Fibroblast of the aortic adventitia (primary cell): ENCODE measurements at regions not wholly inside any gene's neighbourhood (a gene's known extent, or its start where the extent isn't known, plus 50 kb on each side); places are given as distances from the start of the nearest gene placed in this dataset.
"Not testable (repeated sequence)": the region's sequence is repeated elsewhere in the genome, so short reads cannot be mapped to it uniquely, and the experiment has no call there.

Experiments used
- DNase-seq: peaks from one replicate; pipeline ENCODE4 v3.0.0-alpha.2; 2010; ENCODE audit warnings: low read depth
- H3K4me3 ChIP-seq: 2 replicates; pipeline ENCODE4 v1.5.1; 2011; ENCODE audit warnings: low read depth, mild to moderate bottlenecking, control low read depth, low read length, moderate library complexity
- TF ChIP-seq, protein P1 (sequence below): IDR thresholded peaks from 2 replicates; pipeline ENCODE4 v1.5.1; 2011; ENCODE audit warnings: mild to moderate bottlenecking, low read length, control low read depth, inconsistent platforms; ENCODE audit not compliant: insufficient read depth

- TF ChIP-seq, protein P1, sequence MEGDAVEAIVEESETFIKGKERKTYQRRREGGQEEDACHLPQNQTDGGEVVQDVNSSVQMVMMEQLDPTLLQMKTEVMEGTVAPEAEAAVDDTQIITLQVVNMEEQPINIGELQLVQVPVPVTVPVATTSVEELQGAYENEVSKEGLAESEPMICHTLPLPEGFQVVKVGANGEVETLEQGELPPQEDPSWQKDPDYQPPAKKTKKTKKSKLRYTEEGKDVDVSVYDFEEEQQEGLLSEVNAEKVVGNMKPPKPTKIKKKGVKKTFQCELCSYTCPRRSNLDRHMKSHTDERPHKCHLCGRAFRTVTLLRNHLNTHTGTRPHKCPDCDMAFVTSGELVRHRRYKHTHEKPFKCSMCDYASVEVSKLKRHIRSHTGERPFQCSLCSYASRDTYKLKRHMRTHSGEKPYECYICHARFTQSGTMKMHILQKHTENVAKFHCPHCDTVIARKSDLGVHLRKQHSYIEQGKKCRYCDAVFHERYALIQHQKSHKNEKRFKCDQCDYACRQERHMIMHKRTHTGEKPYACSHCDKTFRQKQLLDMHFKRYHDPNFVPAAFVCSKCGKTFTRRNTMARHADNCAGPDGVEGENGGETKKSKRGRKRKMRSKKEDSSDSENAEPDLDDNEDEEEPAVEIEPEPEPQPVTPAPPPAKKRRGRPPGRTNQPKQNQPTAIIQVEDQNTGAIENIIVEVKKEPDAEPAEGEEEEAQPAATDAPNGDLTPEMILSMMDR: peak; percentile 19
- DNase-seq, H3K4me3 ChIP-seq: not testable (repeated sequence)
These were observed 121.3 kb downstream of the POTEH start for GRCh38 chr22:15811141-15811540.

GRCh38 chr22:15815783-15816182 is 126.0 kb downstream of the POTEH start:
- not testable (repeated sequence) for H3K4me3 ChIP-seq, DNase-seq

DNA sequence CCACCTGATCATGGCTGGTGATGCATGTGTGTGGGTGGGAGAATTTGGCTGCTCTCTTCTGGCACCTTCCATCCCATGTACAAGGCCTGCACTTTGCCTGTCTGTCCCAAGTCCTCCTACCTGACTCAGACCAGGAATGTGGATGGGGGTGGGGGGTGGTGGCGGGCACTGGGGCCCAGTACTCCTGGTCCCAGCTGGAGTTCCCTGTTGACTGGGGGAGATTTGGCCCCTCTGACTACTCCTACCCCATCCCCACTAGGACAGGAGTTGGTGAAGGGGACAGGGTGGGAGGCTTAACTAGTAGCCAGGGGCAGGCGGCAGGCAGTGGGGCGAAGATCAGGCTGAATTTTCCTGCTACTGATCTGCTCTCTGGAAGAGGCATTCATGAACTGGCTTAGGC is 126.6 kb downstream of the POTEH start:
- not testable (repeated sequence) for H3K4me3 ChIP-seq, DNase-seq

DNA sequence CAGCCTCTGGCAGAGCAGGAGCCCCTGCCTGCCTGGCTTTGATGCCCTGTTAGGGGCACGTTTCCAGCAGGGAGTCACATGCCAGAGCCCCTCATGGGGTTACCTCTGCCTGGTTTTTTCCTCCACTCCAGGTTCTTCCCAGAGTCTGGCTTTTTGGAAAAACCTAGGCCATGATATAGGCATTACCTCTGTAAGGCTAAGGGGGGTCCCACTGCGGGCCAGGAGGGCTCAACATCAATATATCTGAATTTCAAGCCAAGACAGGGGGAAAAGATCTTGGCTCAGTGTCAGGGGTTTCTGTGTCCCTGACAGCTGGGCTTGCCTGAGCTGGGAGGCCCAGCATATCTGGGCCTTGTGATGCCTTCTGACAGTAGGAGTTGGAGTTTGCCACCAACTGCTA is 127.4 kb downstream of the POTEH start:
- not testable (repeated sequence) for DNase-seq, H3K4me3 ChIP-seq

DNA sequence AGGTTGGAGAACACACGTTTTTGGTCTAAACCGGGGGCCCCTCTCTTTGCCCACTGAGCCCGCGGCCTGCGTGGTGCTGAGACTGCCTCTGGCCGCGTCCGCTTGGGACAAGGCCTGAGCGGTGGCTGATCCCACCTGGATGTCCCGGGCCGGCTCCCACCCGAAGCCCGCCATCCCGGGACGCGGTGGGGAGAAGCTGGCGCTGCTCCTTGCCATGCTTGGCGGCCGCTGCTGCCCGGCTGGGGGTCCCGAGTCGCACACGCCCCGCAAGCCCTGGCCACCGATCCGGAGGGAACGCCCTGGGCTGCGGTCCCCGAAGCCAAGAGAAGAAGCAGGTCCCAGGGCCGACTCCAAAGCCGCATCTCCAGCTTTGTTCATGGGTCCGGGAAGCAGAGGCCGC is 130.1 kb downstream of the POTEH start:
- DNase-seq: not testable (repeated sequence)

DNA sequence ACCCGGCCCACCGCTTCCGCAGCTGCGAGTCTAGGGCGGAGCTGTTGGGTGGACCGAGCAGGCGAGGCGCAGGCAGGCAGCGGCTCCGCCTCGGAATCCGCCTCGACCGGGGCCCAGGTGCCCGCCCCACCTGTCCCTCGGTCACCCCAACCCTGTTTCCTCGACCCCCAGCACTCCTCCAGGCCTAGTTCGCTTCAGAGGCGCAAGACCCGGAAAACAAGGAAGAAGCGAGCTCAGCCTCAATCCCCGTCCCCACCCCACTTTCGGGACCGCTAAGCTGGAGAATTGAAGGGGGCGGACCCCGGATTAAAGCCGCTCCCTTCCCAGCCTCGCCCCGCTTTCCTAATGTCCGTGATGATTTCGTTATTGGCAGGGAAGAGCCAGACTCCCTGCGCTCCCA is 131.3 kb downstream of the POTEH start:
- not testable (repeated sequence) for DNase-seq, H3K4me3 ChIP-seq

More for the DNA sequence above, 130.1 kb downstream of the POTEH start:
- not testable (repeated sequence) for H3K4me3 ChIP-seq

- H3K4me3 ChIP-seq, DNase-seq: not testable (repeated sequence)
These were observed 132.2 kb downstream of the POTEH start for GRCh38 chr22:15822001-15822400.

GRCh38 chr22:15823178-15823577 is 133.4 kb downstream of the POTEH start:
- DNase-seq, H3K4me3 ChIP-seq: not testable (repeated sequence)

DNA sequence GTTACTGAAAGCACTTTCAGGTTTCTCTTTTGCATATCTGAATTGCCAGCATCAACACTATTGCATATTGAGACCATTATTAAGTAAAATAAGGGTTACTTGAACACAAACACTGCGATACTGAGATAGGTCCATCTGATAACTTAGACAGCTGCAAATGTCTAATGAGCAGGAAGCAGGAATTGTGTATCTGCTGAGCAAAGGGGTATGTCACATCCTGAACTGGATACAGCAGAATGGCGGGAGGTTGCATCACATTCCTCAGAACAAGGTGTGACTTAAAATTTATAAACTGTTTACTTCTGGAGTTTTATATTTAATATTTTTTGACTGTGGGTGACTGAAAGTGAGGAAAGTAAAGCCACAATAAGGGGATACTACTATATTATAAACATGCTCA is 142.4 kb downstream of the POTEH start:
- DNase-seq, H3K4me3 ChIP-seq: not testable (repeated sequence)

DNA sequence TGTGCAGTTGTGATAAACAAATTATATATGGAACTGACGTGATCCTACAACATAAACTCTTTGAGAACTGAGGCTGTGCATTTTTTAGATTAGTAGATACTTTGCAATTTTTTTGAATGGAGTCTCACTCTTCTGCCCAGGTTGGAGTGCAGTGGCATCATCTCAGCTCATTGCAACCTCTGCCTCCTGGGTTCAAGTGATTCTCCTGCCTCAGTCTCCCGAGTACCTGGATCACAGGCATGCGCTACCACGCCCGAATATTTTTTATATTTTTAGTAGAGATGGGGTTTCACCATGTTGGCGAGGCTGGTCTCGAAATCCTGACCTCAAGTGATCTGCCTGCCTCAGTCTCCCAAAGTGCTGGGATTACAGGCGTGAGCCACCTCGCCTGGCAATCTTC is 145.9 kb downstream of the POTEH start:
- not testable (repeated sequence) for DNase-seq, H3K4me3 ChIP-seq

GRCh38 chr22:15849772-15850171 is 159.9 kb downstream of the POTEH start:
- not testable (repeated sequence) for DNase-seq, H3K4me3 ChIP-seq

GRCh38 chr22:15853716-15854373 is 164.0 kb downstream of the POTEH start:
- H3K4me3 ChIP-seq: not testable (repeated sequence)

DNA sequence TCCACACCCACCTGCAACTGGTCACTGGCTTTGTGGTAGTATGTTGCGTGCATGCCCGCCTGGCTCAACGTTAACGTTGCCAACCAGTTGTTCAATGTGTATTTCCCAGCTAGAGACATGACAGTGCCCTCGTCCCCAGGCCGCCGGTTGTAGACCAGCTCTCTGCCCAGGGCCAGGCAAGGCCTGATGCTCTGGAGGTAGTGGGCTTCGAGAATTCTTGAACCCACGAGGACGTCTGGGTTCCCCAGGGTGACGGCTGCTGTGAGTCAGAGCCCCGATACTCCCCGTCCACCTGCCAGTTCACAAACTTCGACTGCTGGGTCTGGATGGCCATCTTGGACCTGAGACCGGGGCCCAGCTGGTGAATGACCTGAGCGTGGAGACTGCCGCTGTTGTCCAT is 164.6 kb downstream of the POTEH start:
- DNase-seq, H3K4me3 ChIP-seq: not testable (repeated sequence)

More at GRCh38 chr22:15853716-15854373, 164.0 kb downstream of the POTEH start:
- not testable (repeated sequence) for DNase-seq

- H3K4me3 ChIP-seq, DNase-seq: not testable (repeated sequence)
These were observed 165.2 kb downstream of the POTEH start for GRCh38 chr22:15854978-15855377.

DNA sequence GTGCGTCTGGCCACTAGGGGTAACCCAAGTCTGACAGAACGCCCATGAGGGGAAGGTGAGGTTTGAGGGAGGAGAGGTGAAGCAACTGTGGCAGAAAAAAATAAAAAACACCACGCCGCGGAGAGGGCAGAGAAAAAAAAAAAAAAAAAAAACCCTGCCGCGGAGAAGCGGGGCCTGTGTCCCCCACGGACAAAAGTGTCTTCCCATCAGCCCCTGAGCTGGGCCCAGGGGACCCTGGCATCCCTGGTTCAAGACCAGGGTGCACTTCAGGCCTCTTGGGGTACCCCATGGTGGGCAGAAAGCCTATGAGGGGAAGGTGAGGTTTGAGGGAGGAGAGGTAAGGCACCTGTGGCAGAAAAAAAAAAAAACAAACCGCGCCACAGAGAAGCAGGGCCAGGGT is 191.1 kb downstream of the POTEH start:
- not testable (repeated sequence) for DNase-seq, H3K4me3 ChIP-seq

- not testable (repeated sequence) for H3K4me3 ChIP-seq, DNase-seq
These were observed 214.5 kb downstream of the POTEH start for GRCh38 chr22:15904326-15904725.

DNA sequence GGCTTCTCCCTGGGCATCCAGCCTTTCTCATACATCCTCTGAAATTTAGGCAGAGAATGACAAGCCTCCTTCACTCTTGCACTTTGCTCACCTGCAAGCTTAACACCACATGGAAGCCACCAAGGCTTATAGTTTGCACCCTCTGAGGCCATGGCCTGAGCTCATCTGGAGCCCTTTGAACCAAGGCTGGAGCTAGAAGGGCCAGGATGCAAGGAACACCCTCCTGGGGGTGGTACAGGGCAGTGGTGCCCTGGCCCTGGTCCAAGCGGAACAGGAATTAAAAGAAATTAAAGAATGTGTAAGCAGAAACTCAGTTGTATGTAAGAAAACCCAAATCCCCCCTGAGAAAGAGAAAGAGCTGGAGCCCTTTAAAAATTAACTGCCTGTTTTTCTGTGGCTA is 221.9 kb downstream of the POTEH start:
- not testable (repeated sequence) for H3K4me3 ChIP-seq, DNase-seq

- H3K4me3 ChIP-seq, DNase-seq: not testable (repeated sequence)
These were observed 229.3 kb downstream of the POTEH start for GRCh38 chr22:15919120-15919519.

DNA sequence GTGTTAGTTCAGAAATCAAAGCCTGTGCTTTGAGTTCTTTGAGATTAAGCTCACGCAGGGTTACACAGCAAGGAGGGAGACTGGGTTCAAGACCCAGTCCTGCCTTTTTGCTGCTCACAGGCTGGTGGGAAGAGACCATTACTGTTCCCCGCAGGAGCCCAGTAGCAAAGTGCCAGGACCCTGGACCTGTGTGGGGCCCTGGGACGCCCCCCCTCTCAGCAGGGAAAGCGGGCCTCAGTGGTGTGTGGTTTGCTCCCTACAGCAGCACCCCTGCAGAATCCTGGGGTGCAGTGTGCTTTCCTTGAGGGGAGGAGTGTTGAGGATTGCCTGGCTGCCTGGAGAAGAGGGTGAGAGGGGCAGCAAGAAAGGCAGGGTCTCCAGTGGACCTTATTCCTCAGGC is 231.1 kb downstream of the POTEH start:
- not testable (repeated sequence) for DNase-seq, H3K4me3 ChIP-seq
